GM23338 (cell line): ENCODE measurements at regions not wholly inside any gene's neighbourhood (a gene's known extent, or its start where the extent isn't known, plus 50 kb on each side); places are given as distances from the start of the nearest gene placed in this dataset.

Experiments used
- ATAC-seq: fragments of 200-7000 bp; cut with Tn5 transposase; 3 replicates; pipeline ENCODE4 v1.9.1; 2020
- DNase-seq: peaks from one replicate; pipeline ENCODE4 v3.0.0-alpha.2; 2015; ENCODE audit warnings: low spot score
- H2AFZ ChIP-seq: fragments of 200-600 bp; sonication (generic); 2 replicates; pipeline ENCODE4 v1.8.0; 2016; ENCODE audit warnings: antibody characterized with exemption, mild to moderate bottlenecking, moderate library complexity
- H3F3A ChIP-seq: fragments of 200-600 bp; sonication (generic); replicated peaks from 2 replicates; pipeline ENCODE4 v1.8.0; 2017; ENCODE audit warnings: antibody characterized with exemption, mixed run types, low read depth
- H3K27ac ChIP-seq: fragments of 200-600 bp; sonication (generic); 2 replicates; pipeline ENCODE4 v1.6.1; 2016; ENCODE audit warnings: low read depth
- H3K27me3 ChIP-seq: fragments of 200-600 bp; sonication (generic); 2 replicates; pipeline ENCODE4 v1.8.0; 2016; ENCODE audit warnings: mild to moderate bottlenecking, mixed run types, moderate library complexity; ENCODE audit not compliant: insufficient read depth
- H3K36me3 ChIP-seq: fragments of 200-600 bp; sonication (generic); 2 replicates; pipeline ENCODE4 v1.8.0; 2016; ENCODE audit warnings: mild to moderate bottlenecking; ENCODE audit not compliant: insufficient read depth
- H3K4me1 ChIP-seq: fragments of 200-600 bp; sonication (generic); 2 replicates; pipeline ENCODE4 v1.8.0; 2016; ENCODE audit warnings: mild to moderate bottlenecking, moderate library complexity; ENCODE audit not compliant: insufficient read depth
- H3K4me2 ChIP-seq: fragments of 200-600 bp; sonication (generic); 2 replicates; pipeline ENCODE4 v1.7.1; 2017; ENCODE audit warnings: mixed run types
- H3K4me3 ChIP-seq: fragments of 200-600 bp; sonication (generic); 2 replicates; pipeline ENCODE4 v1.6.1; 2016; ENCODE audit warnings: mixed run types
- H3K79me2 ChIP-seq: fragments of 200-600 bp; sonication (generic); replicated peaks from 2 replicates; pipeline ENCODE4 v1.8.0; 2017; ENCODE audit warnings: mild to moderate bottlenecking; ENCODE audit not compliant: insufficient read depth
- H3K9me2 ChIP-seq: fragments of 200-600 bp; sonication (generic); 2 replicates; pipeline ENCODE4 v1.8.0; 2017; ENCODE audit not compliant: insufficient read depth
- H4K20me1 ChIP-seq: fragments of 200-600 bp; sonication (generic); replicated peaks from 2 replicates; pipeline ENCODE4 v1.8.0; 2017; ENCODE audit warnings: mild to moderate bottlenecking; ENCODE audit not compliant: insufficient read depth
- H3K27ac Mint-ChIP-seq: 2 replicates; pipeline ENCODE4 v1.8.0; 2020; ENCODE audit warnings: inconsistent platforms, mild to moderate bottlenecking, moderate library complexity, mixed read lengths
- H3K27me3 Mint-ChIP-seq: 3 replicates; pipeline ENCODE4 v1.8.0; 2022; ENCODE audit warnings: low read depth, mild to moderate bottlenecking, moderate library complexity, mixed read lengths, inconsistent platforms; ENCODE audit not compliant: insufficient read depth, poor library complexity
- H3K36me3 Mint-ChIP-seq: 3 replicates; pipeline ENCODE4 v1.8.0; 2021; ENCODE audit warnings: low read depth, mild to moderate bottlenecking, inconsistent platforms, moderate library complexity, mixed read lengths
- H3K4me1 Mint-ChIP-seq: 3 replicates; pipeline ENCODE4 v1.8.0; 2020; ENCODE audit warnings: mild to moderate bottlenecking, inconsistent platforms, mixed read lengths
- H3K4me3 Mint-ChIP-seq: 3 replicates; pipeline ENCODE4 v1.8.0; 2021; ENCODE audit warnings: moderate library complexity, mild to moderate bottlenecking, inconsistent platforms, mixed read lengths
- H3K9me3 Mint-ChIP-seq: 3 replicates; pipeline ENCODE4 v1.8.0; 2020; ENCODE audit warnings: moderate library complexity, mild to moderate bottlenecking, inconsistent platforms, mixed read lengths
- CREB1 ChIP-seq: fragments of 250-450 bp; sonication (Bioruptor Pico); IDR thresholded peaks from 2 replicates; pipeline ENCODE4 v1.5.0; 2020; ENCODE audit warnings: low read depth, mild to moderate bottlenecking, moderate library complexity
- CTCF ChIP-seq, 2 experiments: fragments of 200-600 bp in 1 of 2; sonication (generic) in 1 of 2; conservative IDR thresholded peaks; 2 replicates each; pipeline versions ENCODE4 v1.5.1 to v1.6.1; 2016 to 2017; ENCODE audit warnings: antibody characterized with exemption in 2 of 2, low read depth in 2 of 2, mild to moderate bottlenecking in 2 of 2, moderate library complexity in 1 of 2
- EZH2 ChIP-seq: fragments of 200-600 bp; sonication (generic); IDR thresholded peaks from one replicate; pipeline ENCODE4 v1.8.0; 2017; ENCODE audit warnings: antibody characterized with exemption, mild to moderate bottlenecking, low read depth; ENCODE audit not compliant: unreplicated experiment
- EZH2phosphoT487 ChIP-seq: fragments of 200-600 bp; sonication (generic); IDR thresholded peaks from one replicate; pipeline ENCODE4 v1.8.1; 2018; ENCODE audit warnings: antibody characterized with exemption; ENCODE audit not compliant: unreplicated experiment
- JUNB ChIP-seq: IDR thresholded peaks from one replicate; pipeline ENCODE4 v1.6.1; 2016; ENCODE audit warnings: antibody characterized with exemption; ENCODE audit not compliant: unreplicated experiment
- NANOG ChIP-seq: IDR thresholded peaks from 2 replicates; pipeline ENCODE4 v1.6.1; 2016; ENCODE audit warnings: antibody characterized with exemption, borderline replicate concordance
- POLR2AphosphoS5 ChIP-seq: IDR thresholded peaks from 2 replicates; pipeline ENCODE4 v1.6.1; 2016; ENCODE audit warnings: antibody characterized with exemption, low read depth
- REST ChIP-seq: IDR thresholded peaks from one replicate; pipeline ENCODE4 v1.6.1; 2018; ENCODE audit warnings: antibody characterized with exemption; ENCODE audit not compliant: unreplicated experiment
- STAT1 ChIP-seq: IDR thresholded peaks from one replicate; pipeline ENCODE4 v1.6.1; 2016; ENCODE audit warnings: antibody characterized with exemption; ENCODE audit not compliant: unreplicated experiment
- ZNF114 ChIP-seq: fragments of 250-450 bp; sonication (Bioruptor Pico); IDR thresholded peaks from 2 replicates; pipeline ENCODE4 v1.5.0; 2020; ENCODE audit warnings: mild to moderate bottlenecking, moderate library complexity
- ZNF331 ChIP-seq: fragments of 250-450 bp; sonication (Bioruptor Pico); IDR thresholded peaks from 2 replicates; pipeline ENCODE4 v1.5.0; 2020; ENCODE audit warnings: low read depth, mild to moderate bottlenecking, moderate library complexity
- TF ChIP-seq, protein P1 (sequence below): fragments of 250-450 bp; sonication (Bioruptor Pico); IDR thresholded peaks from 2 replicates; pipeline ENCODE4 v1.5.0; 2020; ENCODE audit warnings: mild to moderate bottlenecking, moderate library complexity
- TF ChIP-seq, protein P2 (sequence below): IDR thresholded peaks from 2 replicates; pipeline ENCODE4 v1.6.1; 2016; ENCODE audit warnings: antibody characterized with exemption

GRCh38 chr13:26813980-26814348 lies 53.4 kb upstream of the GPR12 start:
- DNase-seq (no peak), ATAC-seq (no peak)
- Histone ChIP-seq H3F3A (no peaks in the 10 kb centered on the region), H3K4me3 (no peak overlapping the region), H4K20me1 (no peaks in the 10 kb centered on the region), H3K27me3 (no peaks in the 10 kb centered on the region), H2AFZ (peak overlapping the region; percentile 43; the same call in 1 of the 2 replicates), H3K4me2 (no peak overlapping the region), H3K79me2 (no peaks in the 10 kb centered on the region), H3K27ac (no peak overlapping the region), H3K9me2 (no peaks in the 10 kb centered on the region), H3K4me1 (peaks cover 10% of the 10 kb centered on the region), H3K36me3 (no peaks in the 10 kb centered on the region)
- Mint-ChIP-seq H3K4me1 (peaks cover 10% of the 10 kb centered on the region; the same call in 2 of the 3 replicates), H3K9me3 (no peaks in the 10 kb centered on the region), H3K27me3 (peaks cover 9% of the 10 kb centered on the region), H3K36me3 (no peaks in the 10 kb centered on the region), H3K4me3 (no peak overlapping the region), H3K27ac (no peak overlapping the region)
- TF ChIP-seq, protein P1, sequence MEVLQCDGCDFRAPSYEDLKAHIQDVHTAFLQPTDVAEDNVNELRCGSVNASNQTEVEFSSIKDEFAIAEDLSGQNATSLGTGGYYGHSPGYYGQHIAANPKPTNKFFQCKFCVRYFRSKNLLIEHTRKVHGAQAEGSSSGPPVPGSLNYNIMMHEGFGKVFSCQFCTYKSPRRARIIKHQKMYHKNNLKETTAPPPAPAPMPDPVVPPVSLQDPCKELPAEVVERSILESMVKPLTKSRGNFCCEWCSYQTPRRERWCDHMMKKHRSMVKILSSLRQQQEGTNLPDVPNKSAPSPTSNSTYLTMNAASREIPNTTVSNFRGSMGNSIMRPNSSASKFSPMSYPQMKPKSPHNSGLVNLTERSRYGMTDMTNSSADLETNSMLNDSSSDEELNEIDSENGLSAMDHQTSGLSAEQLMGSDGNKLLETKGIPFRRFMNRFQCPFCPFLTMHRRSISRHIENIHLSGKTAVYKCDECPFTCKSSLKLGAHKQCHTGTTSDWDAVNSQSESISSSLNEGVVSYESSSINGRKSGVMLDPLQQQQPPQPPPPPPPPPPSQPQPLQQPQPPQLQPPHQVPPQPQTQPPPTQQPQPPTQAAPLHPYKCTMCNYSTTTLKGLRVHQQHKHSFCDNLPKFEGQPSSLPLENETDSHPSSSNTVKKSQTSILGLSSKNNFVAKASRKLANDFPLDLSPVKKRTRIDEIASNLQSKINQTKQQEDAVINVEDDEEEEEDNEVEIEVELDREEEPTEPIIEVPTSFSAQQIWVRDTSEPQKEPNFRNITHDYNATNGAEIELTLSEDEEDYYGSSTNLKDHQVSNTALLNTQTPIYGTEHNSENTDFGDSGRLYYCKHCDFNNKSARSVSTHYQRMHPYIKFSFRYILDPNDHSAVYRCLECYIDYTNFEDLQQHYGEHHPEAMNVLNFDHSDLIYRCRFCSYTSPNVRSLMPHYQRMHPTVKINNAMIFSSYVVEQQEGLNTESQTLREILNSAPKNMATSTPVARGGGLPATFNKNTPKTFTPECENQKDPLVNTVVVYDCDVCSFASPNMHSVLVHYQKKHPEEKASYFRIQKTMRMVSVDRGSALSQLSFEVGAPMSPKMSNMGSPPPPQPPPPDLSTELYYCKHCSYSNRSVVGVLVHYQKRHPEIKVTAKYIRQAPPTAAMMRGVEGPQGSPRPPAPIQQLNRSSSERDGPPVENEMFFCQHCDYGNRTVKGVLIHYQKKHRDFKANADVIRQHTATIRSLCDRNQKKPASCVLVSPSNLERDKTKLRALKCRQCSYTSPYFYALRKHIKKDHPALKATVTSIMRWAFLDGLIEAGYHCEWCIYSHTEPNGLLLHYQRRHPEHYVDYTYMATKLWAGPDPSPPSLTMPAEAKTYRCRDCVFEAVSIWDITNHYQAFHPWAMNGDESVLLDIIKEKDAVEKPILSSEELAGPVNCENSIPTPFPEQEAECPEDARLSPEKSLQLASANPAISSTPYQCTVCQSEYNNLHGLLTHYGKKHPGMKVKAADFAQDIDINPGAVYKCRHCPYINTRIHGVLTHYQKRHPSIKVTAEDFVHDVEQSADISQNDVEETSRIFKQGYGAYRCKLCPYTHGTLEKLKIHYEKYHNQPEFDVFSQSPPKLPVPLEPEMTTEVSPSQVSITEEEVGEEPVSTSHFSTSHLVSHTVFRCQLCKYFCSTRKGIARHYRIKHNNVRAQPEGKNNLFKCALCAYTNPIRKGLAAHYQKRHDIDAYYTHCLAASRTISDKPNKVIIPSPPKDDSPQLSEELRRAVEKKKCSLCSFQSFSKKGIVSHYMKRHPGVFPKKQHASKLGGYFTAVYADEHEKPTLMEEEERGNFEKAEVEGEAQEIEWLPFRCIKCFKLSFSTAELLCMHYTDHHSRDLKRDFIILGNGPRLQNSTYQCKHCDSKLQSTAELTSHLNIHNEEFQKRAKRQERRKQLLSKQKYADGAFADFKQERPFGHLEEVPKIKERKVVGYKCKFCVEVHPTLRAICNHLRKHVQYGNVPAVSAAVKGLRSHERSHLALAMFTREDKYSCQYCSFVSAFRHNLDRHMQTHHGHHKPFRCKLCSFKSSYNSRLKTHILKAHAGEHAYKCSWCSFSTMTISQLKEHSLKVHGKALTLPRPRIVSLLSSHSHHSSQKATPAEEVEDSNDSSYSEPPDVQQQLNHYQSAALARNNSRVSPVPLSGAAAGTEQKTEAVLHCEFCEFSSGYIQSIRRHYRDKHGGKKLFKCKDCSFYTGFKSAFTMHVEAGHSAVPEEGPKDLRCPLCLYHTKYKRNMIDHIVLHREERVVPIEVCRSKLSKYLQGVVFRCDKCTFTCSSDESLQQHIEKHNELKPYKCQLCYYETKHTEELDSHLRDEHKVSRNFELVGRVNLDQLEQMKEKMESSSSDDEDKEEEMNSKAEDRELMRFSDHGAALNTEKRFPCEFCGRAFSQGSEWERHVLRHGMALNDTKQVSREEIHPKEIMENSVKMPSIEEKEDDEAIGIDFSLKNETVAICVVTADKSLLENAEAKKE = no peak
- TF ChIP-seq REST (no peak), JUNB (no peak), EZH2 (no peak), ZNF114 (CRISPR knock-in tag) (no peak), NANOG (no peak), STAT1 (no peak), CTCF (conservative IDR thresholded peaks at IDR 0.05; ENCODE audit: low read depth in 2 of 2) (no peak), ZNF331 (CRISPR knock-in tag) (no peak), POLR2AphosphoS5 (no peak), CREB1 (CRISPR knock-in tag) (no peak), EZH2phosphoT487 (no peak)
- TF ChIP-seq, protein P2, sequence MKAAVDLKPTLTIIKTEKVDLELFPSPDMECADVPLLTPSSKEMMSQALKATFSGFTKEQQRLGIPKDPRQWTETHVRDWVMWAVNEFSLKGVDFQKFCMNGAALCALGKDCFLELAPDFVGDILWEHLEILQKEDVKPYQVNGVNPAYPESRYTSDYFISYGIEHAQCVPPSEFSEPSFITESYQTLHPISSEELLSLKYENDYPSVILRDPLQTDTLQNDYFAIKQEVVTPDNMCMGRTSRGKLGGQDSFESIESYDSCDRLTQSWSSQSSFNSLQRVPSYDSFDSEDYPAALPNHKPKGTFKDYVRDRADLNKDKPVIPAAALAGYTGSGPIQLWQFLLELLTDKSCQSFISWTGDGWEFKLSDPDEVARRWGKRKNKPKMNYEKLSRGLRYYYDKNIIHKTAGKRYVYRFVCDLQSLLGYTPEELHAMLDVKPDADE = no peak
